GM19238 (cell line): ENCODE measurements at regions not wholly inside any gene's neighbourhood (a gene's known extent, or its start where the extent isn't known, plus 50 kb on each side); places are given as distances from the start of the nearest gene placed in this dataset.

Experiments used
- DNase-seq: peaks from one replicate; pipeline ENCODE4 v3.0.0; 2011; ENCODE audit warnings: low spot score; ENCODE audit not compliant: insufficient read length

GRCh38 chr1:103854279-103854678 lies 104.6 kb downstream of the AMY1C start:
- no peak for DNase-seq

DNA sequence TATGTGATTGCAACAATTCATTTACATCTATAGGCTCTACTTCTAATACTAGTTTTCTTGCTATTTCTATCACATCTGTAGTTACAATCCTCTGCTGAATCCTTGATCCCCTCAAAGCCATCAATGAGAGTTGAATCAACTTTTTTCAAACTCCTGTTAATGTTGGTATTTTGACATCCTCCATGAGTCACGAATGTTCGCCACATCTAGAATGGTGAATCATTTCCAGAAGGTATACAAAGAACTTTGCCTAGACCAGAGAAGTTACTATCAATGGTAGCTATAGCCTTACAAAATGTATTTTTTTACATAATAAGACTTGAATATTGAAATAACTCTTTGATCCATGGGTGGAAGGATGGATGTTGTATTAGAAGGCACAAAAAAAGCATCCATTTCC lies 110.0 kb downstream of the AMY1C start:
- no peak for DNase-seq

GRCh38 chr1:103898576-103899345 lies 149.1 kb downstream of the AMY1C start:
- no peak for DNase-seq

- no peak for DNase-seq
Observed at GRCh38 chr1:103900005-103900404, 150.3 kb downstream of the AMY1C start.

- DNase-seq: no peak
Observed at GRCh38 chr1:103901072-103901471, 151.4 kb downstream of the AMY1C start.

DNA sequence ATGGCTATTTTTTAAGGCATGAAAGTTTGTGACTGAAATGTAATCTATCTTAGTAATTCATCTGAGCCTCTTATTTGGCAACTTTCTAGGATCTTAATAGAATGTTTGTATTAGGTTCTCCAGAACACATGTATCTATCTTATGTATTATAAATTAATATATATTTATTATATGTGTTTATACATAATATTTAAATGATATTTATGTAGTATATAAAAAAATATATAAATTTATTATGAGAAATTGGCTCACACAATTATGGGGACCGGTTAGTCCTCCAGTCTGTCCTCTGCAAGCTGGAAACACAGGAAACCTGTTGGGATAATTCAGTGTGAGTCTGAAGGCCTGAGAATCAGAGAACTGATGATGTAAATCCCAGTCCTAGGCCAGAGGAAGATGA lies 155.7 kb downstream of the AMY1C start:
- DNase-seq: no peak

DNA sequence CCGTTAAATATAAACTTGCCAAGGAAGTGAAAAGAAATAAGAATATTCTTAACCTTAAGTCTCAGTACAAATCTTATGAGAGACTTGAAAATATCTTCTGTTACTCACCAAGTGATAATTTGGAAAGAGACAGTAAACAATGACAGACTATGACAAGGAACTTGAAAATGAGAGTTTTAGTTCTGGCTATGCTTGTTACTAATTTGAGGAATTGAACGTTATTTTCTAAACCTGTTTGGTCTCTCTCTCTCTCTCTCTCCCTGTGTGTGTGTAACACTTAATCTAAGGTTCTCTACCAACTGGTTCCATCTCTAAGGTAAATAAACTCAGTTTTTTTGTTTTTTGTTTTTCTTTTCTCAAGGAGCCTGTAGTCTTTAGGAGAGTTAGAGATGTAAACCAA lies 161.8 kb downstream of the AMY1C start:
- DNase-seq: no peak

- DNase-seq: no peak
Observed at GRCh38 chr1:103917795-103918194, 168.1 kb downstream of the AMY1C start.

DNA sequence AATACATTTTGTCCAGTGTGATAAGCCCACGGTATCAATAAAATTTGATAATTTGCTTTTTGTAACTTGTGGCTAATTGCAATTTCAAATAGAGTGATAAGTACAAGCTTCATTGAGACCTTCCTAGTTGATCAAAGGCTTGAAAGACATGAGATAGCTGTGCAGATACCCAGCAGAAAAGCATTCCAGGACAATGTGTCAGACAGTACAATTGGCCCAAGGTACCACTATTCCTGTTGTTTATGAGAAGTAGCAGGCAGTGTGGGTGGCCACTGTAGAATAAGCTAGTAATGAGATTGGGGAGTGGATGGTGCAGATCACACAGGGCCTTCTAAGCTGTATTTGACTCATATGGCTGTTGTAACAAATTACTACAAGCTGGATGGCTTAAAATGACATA lies 182.2 kb downstream of the AMY1C start:
- no peak for DNase-seq

DNA sequence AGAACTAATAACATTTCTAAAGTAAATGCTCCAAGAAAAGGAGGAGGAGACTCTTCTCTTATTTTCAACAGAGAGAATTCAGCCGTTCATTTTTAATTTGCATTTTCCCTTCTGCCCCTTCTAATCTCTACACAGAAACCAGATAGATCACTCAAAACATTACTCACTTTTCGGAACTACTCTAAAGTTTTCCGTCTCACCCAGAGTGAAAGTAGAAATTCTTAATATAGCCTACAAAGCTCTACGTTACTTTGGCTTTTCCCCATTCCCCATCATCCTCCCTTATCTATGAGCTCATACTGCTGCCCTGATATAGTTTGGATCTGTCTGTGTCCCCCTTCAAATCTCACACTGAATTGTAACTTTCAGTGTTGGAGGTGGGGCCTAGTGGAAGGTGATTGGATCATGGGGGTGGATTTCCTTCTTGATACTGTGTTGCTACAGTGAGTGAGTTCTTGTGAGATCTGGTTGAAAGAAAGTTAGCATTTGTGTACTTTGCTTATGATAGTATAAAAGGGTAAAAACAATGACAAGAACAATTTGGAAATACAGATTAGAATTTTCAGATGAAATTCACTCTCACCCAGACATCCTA lies 188.2 kb downstream of the AMY1C start:
- no peak for DNase-seq

- DNase-seq: no peak
Observed at GRCh38 chr1:103941086-103941485, 191.4 kb downstream of the AMY1C start.

- DNase-seq: no peak
Observed at GRCh38 chr1:103942029-103942428, 192.3 kb downstream of the AMY1C start.

DNA sequence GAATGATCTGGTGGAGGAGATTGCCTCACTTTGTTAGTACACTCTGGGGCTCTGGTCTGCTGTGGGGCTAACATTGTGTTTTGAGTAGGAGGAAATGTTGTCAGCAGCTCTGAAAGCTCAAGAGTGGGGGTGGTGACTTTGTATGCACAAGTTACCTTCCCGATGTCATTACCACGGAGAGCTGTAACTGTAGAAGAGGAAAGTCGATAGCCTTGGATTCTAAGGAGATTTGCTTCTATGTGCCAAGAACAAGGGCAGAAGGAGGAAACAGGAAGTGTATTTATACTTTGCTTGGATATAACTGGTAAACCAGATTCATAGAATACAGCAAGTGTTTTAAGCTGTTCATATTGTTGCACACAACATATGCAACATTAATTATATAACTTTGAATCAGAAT lies 196.1 kb downstream of the AMY1C start:
- DNase-seq: no peak

DNA sequence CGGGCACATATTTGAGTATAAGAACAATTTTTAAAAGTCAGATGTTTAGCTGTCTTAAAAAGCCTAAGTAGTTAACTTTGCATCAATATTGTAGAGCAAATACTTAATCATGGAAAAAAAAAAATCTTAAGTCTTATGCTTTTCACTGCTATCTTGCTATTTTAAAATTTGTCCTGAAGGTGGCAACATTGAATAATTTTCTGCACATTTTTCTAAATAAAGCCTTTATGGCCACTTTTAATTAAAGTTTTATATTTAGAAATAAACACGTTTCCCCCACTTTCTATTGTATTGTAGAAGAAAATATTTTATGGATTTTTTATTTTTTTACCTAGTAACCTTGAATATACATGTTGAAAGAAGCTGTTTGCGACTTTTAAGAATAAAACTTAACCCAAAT lies 198.8 kb downstream of the AMY1C start:
- DNase-seq: no peak

DNA sequence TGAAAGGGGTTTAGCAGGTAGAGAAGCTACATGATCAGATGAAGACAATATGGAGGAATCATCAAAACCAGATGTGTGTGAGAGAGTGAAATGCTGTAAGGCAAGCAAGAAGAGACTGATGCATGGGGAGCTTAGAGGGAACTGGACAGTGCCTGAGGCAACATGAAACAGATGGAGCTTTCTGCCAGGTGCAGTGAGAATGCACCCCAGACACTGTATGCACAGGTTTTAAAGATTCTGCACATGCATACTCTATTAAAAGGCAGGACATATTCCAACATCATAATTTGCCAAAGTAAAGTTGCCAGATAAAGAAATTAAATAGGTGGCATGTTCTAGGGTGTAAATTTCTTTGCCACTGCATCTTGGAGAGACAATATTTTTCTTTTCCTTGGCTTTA lies 200.1 kb downstream of the AMY1C start:
- DNase-seq: no peak

- DNase-seq: no peak
Observed at GRCh38 chr1:103953386-103953785, 203.7 kb downstream of the AMY1C start.

DNA sequence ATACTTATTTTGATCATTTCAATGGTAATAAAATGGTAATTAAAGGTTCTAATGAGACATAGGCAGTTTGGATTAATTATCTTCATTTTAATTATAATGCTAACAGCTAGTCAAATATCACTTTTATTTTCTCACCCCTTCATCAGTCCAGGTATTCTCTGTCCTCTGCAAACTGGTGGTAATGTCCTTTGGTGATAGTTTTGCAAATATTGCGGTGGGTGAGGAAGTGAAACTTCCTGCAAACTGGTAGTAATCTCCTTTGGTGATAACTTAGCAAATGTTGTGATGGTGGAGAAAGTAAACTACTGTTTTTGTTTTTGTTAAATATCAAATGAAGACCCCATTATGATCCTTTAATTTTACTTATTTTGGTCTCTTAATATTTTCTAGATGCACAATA lies 209.0 kb downstream of the AMY1C start:
- no peak for DNase-seq

DNA sequence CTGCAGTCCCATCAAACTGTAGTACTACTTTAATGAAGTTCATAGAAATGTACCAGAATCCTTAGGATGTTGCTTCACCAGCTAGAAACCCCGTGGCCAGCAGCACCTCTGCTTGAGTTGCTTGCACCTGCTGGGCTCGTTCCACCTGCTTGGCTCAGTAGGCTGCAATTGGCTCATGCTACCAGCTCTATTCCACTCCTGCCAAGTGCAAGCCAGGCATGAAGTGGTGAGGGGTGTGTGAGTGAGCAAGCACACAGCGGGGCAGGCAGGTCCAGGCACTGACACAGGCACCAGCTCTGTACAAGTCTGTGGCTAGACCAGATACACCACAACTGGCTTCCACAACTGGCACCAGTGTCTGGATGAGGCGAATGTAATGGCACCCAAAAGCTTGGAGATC lies 209.9 kb downstream of the AMY1C start:
- no peak for DNase-seq

- no peak for DNase-seq
Observed at GRCh38 chr1:103960045-103960444, 210.3 kb downstream of the AMY1C start.

DNA sequence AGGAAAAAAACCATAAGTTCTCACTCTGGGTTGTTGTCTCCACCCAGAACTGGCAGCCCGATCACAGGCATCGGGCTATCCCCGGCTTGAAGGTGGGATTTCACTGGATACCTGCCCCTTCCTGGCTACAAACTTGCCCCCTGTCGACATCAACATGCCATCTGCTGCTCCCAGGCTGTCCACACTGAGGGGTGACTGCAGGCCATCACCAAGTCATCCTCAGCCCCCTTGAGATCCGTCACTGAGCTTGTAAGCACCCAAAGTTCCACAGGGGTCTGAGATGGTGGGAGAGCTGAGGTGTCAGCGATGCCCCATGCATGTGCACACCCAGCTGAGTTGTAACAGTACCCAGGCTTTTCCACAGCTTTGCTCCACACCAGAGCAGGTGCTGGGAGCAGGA lies 211.0 kb downstream of the AMY1C start:
- DNase-seq: no peak

- DNase-seq: no peak
Observed at GRCh38 chr1:103986792-103987191, 237.1 kb downstream of the AMY1C start.

GRCh38 chr1:103997631-103998030 lies 247.9 kb downstream of the AMY1C start:
- no peak for DNase-seq

DNA sequence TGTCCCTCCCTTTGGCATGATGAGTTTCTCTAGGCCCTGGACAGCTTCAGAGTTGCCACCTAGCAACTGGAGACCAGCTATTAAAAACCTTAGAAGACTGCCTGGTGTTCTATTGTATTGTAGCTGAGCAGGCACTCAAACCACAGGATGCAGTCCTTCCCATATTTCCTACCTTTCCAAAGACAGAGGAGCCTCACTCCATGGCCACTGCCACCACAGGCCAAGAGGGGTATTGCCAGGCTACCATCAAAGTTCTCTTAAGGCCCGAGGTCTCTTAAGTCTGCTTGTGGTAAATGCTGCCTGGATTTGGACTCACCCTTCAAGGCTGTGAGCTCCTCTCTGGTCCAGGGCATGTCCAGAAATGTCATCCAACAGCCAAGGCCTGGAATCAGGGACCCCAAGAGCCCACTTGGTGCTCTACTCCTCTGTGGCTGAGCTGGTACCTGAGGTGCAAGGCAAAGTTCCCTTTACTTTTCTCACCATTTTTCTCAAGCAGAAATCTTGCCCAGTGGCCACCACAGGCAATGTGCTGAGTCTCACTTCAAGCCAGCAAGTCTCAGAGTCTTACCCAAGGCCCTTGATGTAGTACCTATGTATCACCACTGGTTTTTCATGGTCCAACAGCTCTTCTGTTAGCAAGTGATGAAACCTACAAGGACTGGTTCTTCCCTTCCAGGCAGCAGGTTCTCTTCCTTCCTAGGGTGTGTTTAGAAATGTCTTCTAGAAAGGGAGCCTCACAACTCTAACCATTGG lies 269.4 kb downstream of the AMY1C start:
- DNase-seq: no peak
